ENCODE measurements at regions not wholly inside any gene's neighbourhood (a gene's known extent, or its start where the extent isn't known, plus 50 kb on each side); places are given as distances from the start of the nearest gene placed in this dataset.

DNA sequence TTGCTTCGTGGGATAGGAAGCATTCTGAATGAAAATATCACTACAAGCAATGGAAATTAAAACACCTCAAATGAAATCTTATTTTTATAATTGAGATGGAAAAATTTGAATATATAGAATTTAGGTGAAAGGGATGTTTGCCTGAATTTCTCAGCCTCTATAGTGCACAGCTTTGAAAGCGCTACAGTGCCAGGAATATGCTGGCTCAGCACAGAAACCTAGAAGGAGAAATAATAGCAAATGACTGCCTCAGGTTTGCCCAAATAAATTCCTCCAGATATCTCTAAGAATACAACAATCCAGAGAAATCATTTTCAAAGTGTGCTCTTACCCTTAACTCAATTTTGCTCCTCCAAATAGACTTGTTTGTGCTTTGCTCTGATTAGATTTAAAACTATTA is 141.1 kb upstream of the ZNF385D start:
- no peak overlapping the region for H3K4me3 ChIP-seq (ENCODE audit: low read depth, low read length)
- TF ChIP-seq, protein P1, sequence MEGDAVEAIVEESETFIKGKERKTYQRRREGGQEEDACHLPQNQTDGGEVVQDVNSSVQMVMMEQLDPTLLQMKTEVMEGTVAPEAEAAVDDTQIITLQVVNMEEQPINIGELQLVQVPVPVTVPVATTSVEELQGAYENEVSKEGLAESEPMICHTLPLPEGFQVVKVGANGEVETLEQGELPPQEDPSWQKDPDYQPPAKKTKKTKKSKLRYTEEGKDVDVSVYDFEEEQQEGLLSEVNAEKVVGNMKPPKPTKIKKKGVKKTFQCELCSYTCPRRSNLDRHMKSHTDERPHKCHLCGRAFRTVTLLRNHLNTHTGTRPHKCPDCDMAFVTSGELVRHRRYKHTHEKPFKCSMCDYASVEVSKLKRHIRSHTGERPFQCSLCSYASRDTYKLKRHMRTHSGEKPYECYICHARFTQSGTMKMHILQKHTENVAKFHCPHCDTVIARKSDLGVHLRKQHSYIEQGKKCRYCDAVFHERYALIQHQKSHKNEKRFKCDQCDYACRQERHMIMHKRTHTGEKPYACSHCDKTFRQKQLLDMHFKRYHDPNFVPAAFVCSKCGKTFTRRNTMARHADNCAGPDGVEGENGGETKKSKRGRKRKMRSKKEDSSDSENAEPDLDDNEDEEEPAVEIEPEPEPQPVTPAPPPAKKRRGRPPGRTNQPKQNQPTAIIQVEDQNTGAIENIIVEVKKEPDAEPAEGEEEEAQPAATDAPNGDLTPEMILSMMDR (IDR thresholded peaks at IDR 0.05; ENCODE audit: insufficient read depth, low read depth, low read length, missing control alignments) = no peak
- DNase-seq (ENCODE audit: low read depth) = no peak

DNA sequence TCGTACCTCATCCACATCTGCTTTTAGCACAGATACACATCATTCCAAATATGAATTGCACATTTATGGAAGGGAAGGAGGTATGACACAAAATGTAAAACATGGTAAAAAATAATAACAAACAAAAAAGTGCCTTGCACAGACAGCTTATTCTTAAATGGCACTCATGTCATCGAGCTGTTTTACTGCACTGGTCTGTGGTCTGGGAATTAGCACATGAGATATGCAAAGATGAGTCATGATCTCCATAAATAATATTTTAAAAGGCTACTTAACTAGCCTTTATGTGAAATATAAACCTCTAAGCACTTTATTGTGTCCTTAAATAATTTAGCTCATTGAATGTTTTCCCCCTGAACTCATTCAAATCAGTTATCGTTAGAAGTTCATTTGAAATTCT is 142.2 kb upstream of the ZNF385D start:
- no peak overlapping the region for H3K4me3 ChIP-seq (ENCODE audit: low read depth, low read length)
- TF ChIP-seq, protein P1 (IDR thresholded peaks at IDR 0.05; ENCODE audit: insufficient read depth, low read depth, low read length, missing control alignments) = no peak
- DNase-seq (ENCODE audit: low read depth) = no peak

DNA sequence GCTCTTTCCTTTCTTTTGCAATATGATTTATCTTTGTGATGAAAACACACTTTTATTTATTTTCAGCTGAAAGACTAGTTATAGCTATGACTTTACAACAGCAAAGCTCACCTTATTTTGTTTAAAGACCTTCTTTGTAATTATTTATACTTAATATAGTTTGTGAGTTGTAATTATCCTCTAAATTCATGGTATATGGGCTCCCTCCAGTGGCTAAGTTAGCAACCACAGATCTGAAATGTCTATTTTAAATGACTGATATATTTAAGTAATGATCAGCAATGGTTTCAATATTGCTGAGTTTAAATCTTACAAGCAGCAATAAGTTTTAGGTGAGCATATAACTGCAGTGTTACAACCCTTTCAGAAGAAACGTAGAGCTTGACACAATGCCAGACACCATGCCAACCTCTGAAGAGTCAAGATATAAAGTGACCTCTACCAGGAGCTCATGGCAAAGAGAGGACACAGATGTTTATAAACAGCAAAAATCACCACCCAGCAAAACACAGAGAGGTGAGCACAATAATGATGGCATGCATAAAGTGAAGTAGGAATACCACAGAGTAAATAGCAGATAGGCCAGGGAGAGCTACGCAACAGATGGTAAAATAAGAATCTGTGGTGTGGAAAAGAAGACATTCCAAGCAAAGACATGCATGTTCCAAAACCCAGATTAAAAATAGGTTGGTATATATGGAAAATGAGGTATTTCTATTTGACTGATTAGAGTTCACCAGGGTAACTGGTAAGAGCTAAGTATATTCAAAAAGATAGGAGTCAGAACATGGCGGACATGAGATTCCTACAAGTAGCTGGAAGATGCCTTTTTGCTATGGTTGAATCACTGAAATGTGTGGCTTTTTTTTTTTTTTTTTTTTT is 143.7 kb upstream of the ZNF385D start:
- TF ChIP-seq, protein P1 (IDR thresholded peaks at IDR 0.05; ENCODE audit: insufficient read depth, low read depth, low read length, missing control alignments) = peak; percentile 19
- no peak for DNase-seq (ENCODE audit: low read depth)
- no peak overlapping the region for H3K4me3 ChIP-seq (ENCODE audit: low read depth, low read length)

DNA sequence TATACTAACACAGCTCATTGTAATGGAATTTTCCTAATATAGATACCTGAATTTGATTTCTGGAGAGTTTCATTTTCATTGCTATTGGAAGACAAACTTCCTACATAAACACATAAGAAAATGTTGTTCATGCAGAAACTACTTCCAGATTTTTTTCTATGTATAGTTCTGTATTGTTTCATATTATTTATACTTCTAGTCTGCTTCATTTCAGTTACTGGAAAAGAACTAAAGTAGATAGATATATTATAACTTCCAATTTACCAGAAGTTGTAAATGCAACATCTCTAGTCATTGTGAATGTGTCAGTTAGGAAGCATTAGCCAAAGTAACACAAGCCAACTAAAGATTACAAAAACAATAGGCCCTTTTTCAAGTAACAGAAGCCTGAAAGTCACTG is 147.3 kb upstream of the ZNF385D start:
- DNase-seq (ENCODE audit: low read depth) = no peak
- no peak overlapping the region for H3K4me3 ChIP-seq (ENCODE audit: low read depth, low read length)
- TF ChIP-seq, protein P1 (IDR thresholded peaks at IDR 0.05; ENCODE audit: insufficient read depth, low read depth, low read length, missing control alignments) = no peak

DNA sequence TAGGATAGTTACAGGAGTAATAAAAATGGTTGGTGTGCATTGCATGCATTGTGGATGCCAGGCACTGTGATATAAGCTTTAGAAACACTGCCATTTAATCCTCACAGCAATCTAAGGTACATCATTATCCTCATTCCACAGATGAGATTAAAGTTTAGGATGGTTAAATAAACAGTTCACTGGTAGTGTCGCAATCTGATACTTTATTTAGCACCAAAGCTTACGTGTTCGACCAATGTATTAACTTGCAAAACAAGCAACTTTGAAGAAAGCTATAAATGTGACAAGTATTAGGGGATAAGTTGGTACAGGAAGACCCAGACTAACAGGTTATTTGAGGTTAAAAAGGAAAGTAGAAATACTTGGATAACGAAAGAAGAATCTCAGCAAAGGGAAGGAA is 150.5 kb upstream of the ZNF385D start:
- H3K4me3 ChIP-seq (ENCODE audit: low read depth, low read length) = no peak overlapping the region
- DNase-seq (ENCODE audit: low read depth) = no peak
- TF ChIP-seq, protein P1 (IDR thresholded peaks at IDR 0.05; ENCODE audit: insufficient read depth, low read depth, low read length, missing control alignments) = no peak

DNA sequence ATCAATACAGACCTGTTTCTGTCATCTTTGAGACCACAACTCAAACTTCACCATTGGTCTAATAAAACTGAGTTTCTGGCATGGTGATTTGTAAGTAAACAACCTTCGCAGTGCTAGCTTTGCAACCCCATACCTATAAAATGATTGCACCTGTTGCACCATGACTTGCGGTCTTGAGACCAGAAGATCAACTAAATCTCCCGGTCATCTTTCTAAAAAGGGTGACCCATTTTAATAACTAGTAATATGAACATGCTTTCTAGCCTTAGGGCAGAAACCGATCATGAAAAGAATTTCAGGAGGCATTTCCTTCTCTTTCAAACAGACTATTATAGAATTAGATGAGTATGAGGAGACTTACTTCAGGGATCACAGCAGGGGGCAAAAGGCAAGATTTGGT is 151.9 kb upstream of the ZNF385D start:
- no peak for DNase-seq (ENCODE audit: low read depth)
- no peak overlapping the region for H3K4me3 ChIP-seq (ENCODE audit: low read depth, low read length)
- TF ChIP-seq, protein P1 (IDR thresholded peaks at IDR 0.05; ENCODE audit: insufficient read depth, low read depth, low read length, missing control alignments) = no peak

DNA sequence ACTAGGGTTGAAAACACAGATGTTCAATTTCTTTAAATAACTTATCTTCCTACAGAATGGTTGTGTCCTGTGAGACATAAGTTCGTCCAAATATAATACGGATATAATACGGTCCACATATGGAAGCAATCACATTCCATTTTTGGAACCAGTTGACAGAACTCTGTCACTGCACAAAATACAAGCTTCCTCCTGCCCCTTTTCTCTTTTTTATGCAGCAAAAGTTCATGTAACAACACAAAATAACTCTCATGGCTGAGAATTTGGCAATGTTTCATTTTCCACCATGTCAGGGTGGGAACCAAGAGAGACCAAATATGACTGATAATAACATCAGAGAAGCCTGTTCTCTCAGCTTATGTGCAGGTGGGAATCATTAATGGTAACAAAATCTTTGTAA is 158.1 kb upstream of the ZNF385D start:
- DNase-seq (ENCODE audit: low read depth) = no peak

More for the DNA sequence above, 158.1 kb upstream of the ZNF385D start:
- TF ChIP-seq, protein P1 (IDR thresholded peaks at IDR 0.05; ENCODE audit: insufficient read depth, low read depth, low read length, missing control alignments) = no peak
- H3K4me3 ChIP-seq (ENCODE audit: low read depth, low read length) = no peak overlapping the region
